GM18867 (cell line): ENCODE measurements at regions not wholly inside any gene's neighbourhood (a gene's known extent, or its start where the extent isn't known, plus 50 kb on each side); places are given as distances from the start of the nearest gene placed in this dataset.
"Not testable (repeated sequence)": the region's sequence is repeated elsewhere in the genome, so short reads cannot be mapped to it uniquely, and the experiment has no call there.

ENCODE experiments used
- ATAC-seq: cut with Tn5 transposase; IDR thresholded peaks from one replicate; pipeline ENCODE4 v1.9.1; 2021; ENCODE audit warnings: mild to moderate bottlenecking, moderate library complexity; ENCODE audit not compliant: unreplicated experiment

DNA sequence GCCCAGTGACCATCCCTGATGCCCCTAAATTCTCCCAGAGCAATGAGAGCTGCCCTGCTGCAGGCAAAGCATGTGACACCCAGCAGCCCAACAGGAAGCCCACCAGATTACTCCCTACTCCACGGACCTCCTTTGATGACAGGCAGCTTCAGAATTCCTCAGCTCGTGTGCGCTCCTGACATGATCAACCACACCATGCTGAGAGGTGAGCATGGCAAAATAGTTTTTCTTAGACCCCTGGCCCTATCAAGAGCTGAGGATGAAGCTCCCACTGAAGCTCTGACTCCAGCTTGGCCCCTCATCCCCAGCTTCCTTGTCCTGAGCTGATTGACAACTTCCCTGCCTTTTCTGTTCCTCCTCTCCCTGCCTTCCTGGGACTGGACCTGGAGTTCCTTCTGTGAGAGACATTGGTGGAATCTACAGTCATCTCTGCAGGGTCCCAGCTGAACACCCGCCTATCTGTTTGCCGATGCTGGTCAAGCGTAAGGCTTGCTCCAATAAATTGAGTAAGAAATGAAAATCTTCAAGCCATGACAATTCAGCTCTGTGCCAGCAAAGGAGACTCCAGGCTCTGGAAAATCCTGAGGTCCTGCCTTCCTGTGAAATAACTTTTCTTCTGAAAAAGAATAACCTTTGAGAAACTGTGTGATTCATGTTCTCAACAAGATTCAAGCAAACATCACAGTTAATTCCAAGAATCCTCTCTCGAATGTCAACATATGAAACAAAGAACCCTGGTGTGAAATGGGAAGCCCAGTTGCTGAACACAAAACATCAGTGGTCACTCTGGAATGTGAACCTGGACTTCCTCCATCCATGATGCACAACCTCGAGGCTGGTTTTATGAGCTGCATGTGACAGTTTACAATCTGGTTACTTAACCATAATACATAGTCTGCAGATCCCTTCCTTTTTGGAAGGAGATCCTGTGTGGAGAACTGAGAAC lies 201.1 kb downstream of the SPP2 start:
- ATAC-seq, result no peak

DNA sequence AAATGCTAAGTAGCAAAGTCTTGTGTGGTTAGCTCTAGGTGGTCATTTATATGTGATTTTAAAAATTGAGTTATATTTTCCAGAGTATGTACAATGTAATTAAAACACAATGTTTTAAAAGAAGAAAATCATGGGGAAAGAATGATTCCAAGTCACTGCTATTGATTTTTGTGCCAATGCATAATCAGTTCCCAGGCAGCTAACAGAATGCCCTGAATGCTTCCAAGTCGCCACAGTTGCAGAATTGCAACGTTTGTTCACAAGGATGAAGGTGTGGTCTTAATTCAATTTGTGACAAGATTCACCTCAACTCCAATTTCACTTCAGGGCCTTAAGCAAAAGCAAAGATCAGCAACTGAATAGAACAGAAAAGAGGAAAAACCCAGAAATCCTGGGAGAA lies 200.4 kb downstream of the SPP2 start:
- ATAC-seq, result no peak

DNA sequence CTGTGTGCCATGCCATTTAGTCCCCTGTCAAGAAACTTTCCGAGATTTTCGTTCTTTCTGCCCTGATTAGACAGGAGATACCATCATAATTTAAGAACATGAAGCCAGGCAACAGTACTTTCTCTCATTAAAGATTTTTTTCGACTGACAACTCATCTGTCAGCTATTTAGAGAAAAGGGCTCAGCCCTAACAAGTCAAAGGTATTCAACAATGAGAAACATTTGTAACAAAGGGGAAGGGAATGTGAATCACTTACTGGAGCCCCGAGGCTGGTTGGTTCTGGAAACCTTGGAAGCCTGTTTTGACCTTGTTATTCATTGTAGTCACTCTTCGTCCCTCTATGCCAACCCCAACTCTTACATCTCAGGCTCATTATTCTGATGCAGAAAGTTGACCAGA lies 199.4 kb downstream of the SPP2 start:
- ATAC-seq, result no peak

DNA sequence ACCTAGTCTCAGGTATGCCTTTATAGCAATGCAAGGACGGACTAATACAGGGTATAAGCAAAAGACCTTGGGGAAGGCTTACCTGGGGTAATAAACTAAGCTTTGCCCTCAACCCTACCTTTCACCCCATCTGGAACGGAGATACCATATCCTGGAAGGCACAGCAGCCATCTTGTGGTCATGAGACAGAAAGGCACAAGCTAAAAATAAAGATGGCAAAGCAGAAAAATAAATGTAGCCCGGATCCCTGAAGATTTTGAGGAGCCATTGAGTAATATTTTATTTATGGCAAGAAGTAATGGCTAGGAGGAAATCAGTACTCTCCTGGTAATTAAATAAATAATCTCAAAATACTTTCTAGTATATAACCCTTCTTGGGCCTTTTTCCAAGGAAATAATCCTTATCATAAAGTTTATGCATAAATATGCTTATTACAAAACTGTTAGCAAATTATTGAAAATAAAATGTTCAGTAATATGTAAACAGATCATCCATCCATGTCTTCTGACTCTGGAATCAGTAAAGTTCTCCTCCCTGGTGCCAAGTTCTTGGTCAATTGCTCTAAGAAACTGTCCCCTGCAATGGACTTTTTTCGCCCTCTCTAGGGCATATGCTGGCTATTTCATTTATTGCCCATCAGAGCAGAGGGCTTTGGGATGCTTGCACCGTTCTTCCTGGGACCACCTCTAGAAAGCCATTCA lies 198.7 kb downstream of the SPP2 start:
- ATAC-seq, result no peak

DNA sequence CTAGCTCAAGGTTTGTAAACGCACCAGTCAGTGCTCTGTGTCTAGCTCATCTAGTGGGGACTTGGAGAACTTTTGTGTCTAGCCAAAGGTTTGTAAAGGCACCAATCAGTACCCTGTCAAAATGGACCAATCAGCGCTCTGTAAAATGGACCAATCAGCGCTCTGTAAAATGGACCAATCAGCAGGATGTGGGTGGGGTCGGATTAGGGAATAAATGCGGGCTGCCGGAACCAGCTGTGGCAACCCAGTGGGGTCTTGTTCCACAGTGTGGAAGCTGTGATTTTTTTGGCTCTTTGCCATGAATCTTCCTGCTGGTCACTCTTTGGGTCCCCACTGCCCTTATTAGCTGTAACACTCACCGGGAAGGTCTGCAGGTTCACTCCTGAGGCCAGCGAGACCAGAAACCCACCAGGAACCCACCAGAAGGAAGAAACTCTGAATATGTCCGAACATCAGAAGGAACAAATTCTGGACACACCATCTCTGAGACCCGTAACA lies 197.8 kb downstream of the SPP2 start:
- ATAC-seq, result not testable (repeated sequence)

DNA sequence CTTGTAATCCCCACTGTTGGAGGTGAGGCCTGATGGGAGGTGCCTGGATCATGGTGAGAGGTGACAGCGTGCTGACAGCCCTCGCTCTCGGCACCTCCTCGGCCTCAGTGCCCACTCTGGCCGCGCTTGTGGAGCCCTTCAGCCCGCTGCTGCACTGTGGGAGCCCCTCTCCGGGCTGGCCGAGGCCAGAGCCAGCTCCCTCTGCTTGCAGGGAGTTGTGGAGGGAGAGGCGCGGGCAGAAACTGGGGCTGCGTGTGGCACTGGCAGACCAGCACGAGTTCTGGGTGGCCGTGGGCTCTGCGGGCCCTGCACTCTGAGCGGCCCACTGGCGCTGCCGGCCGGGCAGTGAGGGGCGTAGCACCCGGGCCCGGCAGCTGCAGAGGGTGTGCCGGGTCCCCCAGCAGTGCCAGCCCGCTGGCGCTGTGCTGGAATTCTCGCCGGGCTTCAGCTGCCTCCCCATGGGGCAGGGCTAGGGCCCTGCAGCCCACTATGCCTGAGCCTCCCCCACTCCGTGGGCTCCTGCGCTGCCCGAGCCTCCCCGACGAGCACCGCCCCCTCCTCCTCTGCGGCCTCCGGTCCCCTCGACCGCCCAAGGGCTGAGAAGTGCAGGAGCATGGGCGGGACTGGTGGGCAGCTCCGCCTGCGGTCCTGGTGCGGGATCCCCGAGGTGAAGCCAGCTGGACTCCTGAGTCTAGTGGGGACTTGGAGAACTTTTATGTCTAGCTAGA lies 197.1 kb downstream of the SPP2 start:
- ATAC-seq, result no peak

DNA sequence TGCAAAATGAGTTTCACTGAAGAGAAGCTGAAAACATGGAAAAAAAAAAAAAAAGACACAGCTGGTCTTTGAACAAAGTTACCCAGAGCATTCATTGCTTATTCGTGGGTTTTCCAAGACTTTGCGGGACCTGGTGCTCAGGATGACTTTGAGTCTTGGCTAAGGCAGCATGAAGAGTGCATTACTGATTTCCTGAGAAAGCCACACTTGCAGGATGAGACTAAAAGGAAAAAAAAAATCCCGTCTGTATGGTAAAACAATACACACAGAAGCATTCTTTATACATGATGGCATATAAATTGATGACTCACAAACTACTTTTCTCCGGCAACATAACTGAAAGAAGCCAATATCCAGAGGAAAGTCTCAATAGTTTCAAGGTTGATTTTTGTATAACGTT lies 195.4 kb downstream of the SPP2 start:
- ATAC-seq, result no peak

DNA sequence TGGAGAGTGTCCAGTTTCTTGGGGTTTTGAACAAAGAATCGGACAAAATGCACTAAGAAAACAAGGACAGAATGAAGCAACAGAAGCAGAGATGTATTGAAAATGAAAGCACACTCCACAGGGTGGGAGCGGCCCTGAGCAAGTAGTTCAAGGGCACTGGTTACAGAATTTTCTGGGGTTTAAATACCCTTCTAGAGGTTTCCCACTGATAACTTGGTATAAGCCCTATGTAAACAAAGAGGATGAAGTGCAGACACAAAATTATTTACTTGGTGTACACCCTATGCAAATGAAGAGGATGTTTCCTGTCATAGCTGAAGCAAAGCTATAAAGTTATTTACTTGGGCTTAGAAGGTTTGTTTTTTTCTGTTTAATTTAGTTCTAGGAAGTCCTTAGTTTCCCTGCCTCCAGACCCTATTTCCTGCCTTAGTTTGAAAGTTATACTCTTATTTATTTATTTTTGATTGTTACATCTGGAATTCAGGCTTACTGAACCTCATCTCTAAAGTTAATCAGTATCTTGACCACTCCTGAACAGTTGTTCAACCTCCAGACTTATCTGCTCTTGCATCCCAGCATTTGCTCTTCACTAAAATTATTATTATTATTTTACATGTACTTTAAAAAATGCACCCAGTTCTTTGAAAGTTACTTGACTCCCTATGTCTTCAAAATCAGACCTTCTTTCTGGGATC lies 193.5 kb downstream of the SPP2 start:
- ATAC-seq, result no peak

DNA sequence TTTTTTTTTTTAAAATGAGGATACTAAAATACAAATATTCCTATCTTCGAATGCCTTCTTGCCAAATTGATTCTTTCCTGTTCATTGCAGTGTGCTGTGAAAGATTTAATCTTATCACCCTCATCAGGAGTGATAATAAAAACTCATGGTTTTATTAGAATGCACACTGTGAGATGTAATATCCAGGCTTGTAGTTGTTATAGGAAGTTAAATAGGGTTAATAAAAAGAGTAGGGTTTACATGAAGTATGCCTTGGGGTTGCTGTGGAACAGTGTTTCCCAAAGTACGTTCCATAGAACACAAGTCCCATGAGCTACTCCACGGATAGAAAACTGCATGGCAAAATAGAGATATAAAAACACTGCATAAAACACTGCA lies 191.9 kb downstream of the SPP2 start:
- ATAC-seq, result no peak

DNA sequence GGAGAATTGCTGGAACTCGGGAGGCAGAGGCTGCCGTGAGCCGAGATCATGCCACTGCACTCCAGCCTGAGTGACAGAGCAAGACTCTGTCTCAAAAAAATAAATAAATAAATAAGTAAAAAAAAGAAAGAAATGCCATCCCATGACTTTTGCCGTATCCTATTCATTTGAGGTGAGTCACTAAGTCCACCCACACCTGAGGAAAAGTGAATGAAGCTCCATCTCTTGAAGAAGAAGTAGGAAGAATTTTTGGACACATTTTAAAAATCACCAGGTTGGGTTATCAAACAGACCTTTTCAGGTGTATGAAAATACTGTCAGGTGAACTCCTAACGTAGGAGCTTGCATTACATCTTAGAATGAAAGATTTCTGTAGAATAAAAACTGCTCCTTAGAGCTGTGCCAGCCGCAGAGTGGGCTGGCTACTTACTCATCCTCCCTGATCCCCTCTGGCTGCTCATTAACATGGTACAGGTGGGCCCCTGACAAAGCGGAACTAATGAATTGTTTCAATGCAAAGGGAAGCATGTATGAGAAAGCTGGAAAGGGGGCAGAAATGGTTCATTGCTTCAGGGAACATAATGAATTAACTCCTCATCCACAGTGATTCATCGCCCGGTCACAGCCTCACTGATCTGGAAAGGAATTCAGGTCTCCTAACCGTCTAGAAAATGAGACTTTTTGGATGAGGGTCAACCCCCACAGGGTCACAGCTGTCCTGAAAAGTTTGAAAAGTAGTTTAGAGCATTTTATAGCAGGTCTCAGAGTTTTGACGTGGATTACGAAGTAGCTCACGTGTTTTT lies 191.4 kb downstream of the SPP2 start:
- no peak for ATAC-seq

DNA sequence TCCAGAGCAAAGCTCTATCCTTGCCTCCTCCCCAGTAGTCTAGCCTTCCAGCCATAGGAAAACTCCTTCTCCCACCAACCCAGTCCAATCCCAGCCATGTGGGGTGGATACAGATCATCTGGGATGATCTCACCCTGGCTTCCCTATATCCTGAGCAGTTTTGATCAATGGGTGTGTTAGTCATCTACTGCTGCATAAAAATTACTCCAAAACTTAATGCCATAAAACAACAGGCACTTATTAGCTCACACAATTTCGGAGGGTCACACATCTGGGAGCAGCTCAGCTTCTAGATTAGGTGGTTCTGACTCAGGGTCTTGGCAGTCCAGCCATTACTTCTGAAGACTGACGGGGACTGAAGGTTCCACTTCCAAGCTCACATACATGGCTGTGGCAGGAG lies 190.4 kb downstream of the SPP2 start:
- no peak for ATAC-seq

DNA sequence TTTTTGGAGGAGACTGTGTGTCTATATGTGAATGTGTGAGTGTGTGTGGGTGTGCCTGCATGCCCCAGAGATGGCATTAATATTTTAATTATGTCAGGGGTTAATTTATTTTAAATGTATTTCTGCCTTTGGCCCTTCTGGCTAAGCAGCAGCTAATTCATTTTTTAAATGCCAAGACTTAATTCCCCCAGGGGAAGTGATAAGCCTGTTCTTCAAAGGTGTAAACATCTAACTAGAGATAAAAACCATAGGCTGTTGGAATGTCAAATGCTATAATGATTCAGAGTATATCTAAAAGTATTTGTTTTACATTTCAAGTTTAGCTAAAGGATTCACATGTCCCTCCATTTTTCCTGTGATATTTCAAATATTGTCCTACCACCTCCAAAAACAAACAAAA lies 184.7 kb downstream of the SPP2 start:
- ATAC-seq, result no peak

DNA sequence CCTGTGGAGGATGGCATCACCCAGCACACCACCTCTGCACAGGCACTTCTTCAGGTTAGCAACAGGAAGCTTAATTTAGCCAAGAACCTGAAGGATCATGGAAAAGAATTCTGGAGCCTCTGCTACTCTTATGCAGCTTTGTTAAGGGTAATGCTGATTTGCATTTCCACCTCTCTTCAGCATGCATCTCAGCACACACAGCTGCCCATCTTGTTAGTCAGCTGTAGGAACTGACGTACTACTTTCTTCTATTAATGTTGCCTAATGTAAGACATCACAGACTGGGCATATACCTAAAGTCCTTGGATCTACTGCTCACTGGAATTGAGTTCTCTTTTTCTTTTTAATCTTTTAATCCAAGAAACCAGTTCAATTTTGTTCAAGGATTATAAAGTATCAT lies 181.0 kb downstream of the SPP2 start:
- no peak for ATAC-seq

DNA sequence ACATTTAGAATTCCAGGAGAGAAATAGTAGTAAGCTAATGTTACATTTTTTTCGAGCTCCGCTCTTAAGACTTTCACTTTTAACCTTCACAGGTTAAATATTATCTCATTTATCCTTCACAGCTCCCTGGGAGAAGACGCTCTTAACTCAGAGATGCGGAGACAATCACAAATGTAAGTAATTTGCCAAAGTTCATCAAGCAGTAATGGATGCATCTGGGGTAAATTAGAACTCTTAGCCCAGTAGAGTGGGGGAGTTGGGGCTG lies 168.5 kb downstream of the SPP2 start:
- ATAC-seq, result no peak

DNA sequence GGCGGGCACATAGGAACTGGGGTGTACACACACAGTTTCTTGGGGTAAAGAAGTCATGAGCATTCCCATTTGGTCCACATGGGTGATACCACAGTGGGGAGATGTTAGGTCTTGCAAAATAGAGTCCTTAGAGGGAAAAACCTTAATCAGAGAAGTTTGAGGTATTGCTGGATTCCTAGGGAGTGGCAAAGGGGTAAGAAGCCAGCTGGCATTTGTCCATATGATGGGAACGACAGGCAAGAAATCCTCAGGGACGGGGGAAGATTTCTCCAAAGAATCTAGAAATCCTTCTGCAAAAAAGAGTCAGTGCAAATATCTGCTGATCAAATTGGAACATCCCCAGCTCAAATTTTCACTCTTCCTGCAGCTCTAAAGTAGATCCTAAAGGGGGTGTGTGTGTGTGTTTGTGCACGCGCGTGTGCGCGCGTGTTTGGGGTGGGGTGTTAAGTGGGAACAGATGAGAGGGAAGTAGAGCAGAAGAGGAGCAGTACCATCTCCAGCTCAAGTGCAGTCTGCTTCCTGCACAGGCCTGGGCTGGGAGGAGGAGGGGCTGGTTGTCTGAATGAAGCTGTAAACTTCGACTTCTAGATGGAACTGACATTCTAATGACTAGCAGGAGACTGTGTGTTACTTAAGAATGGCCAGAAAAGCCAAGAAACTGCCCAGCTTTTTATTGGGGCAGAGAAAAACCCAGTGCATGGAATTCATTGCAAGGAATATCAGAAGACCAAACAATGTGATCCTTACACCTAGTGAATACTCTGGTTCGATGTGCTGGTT lies 168.0 kb downstream of the SPP2 start:
- ATAC-seq, result no peak

DNA sequence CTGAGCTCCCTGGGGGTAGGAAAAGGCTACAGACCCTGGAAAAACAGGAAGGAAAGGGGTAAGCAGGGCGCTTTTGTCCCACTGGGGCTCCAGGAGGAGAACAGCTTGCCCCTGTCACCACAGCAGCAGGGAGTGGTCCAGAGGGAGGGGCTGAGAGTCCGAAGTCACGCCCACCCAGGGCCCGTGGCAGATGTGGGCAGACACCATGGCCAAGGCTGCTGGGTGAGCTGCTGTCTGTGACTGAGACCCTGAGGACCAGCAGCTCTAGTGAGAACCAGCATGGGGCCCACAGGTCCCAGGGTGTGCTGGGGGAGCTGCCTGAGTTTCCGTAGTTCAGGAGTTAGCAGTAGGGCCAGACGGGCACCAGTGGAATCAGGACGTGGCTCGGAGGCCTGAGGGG lies 162.0 kb downstream of the SPP2 start:
- ATAC-seq, result no peak

DNA sequence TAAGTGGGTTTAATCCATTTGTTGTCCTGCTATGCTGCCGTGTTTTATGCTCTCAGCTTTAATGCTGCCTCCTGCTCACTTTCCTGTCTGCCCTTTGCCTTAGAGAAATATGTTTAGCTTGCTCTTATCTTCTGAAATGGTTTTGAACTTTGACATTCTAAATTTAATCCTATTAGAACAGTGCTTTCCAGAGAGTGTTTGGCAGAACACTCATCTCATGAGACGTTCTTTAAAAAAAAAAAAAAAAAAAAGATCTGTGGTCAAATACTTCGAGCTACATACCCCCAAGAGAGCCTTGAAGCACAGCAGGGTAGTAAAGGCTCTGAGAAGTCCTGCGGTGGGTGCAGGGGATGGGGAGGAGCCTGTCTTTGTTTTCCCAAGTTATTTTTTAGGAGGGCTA lies 161.3 kb downstream of the SPP2 start:
- ATAC-seq, result no peak

DNA sequence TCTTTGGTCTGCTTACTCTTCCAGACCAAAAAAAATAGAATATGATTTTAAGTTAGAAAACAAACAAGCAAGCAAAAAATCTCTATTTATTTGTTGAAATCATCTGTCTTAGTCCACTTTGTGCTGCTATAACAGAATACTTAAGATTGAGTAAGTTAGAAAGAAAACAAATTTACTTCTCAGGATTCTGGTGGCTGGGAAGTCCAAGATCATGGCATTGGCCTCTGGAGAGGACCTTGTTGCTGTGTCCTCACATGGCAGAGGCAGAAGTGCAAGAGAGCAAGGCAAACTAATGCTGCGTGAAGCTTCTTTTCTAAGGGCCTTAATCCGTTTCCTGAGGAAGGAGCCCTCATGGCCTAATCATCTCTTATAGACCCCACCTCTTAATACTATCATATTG lies 156.2 kb downstream of the SPP2 start:
- no peak for ATAC-seq

DNA sequence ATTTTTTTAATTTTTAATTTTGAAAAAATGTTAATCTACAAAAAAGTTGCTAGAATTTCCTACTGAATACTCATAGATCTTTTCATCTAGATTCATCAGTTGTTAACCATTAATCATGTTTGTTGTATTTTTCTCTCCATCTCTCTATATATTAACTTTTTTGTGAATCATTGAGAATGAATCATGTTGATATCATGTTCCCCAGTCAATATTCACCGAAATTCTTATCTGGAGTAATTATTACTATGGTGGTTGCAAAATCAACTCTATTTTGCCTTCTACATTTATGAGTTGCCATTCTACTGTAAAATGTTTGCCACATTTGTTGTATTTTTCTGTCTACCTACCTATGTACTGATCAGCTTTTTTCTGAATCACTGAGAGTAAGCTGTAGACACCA lies 154.0 kb downstream of the SPP2 start:
- ATAC-seq, result no peak
